ENCODE measurements at regions not wholly inside any gene's neighbourhood (a gene's known extent, or its start where the extent isn't known, plus 50 kb on each side); places are given as distances from the start of the nearest gene placed in this dataset.

GRCh38 chr7:136229790-136230189 lies 252.6 kb upstream of the MTPN start:
- TF ChIP-seq CTCF (IDR thresholded peaks at IDR 0.05) (no peak), POLR2A (IDR thresholded peaks at IDR 0.05; ENCODE audit: low read depth) (no peak), EP300 (IDR thresholded peaks at IDR 0.05) (no peak)
